A673 (cell line): ENCODE measurements at regions not wholly inside any gene's neighbourhood (a gene's known extent, or its start where the extent isn't known, plus 50 kb on each side); places are given as distances from the start of the nearest gene placed in this dataset.

Source experiments
- BruUV-seq: library from RNA; stranded (reverse); fragments of 400-500 nt; replicated peaks from 2 replicates; lab custom pipeline; 2021; lab: Mats Ljungman, UMichigan
- CTCF ChIA-PET: fragments of 300-600 bp; sonication (Branson Sonifier 250); formaldehyde crosslinking; loops from one replicate; lab custom pipeline; 2022; ENCODE audit warnings: antibody characterized with exemption; lab: Charles Lee
- POLR2A ChIA-PET: fragments of 300-600 bp; sonication (Branson Sonifier 250); formaldehyde crosslinking; loops from one replicate; lab custom pipeline; 2022; ENCODE audit warnings: antibody characterized with exemption; ENCODE audit not compliant: low non-redundant PET; lab: Charles Lee
- DNase-seq: peaks from one replicate; pipeline ENCODE4 v3.0.0-alpha.2; 2015; ENCODE audit warnings: low spot score
- H3K27ac ChIP-seq: fragments of 200-600 bp; sonication (generic); 2 replicates; pipeline ENCODE4 v1.5.1; 2016; ENCODE audit warnings: mixed run types, low read depth, mild to moderate bottlenecking, mixed read lengths, antibody characterized with exemption, low read length; ENCODE audit not compliant: poor library complexity, severe bottlenecking
- H3K27me3 ChIP-seq: fragments of 200-600 bp; sonication (generic); replicated peaks from 2 replicates; pipeline ENCODE4 v1.6.1; 2017; ENCODE audit warnings: mixed run types, low read depth, mild to moderate bottlenecking, mixed read lengths, antibody characterized with exemption, low read length; ENCODE audit not compliant: insufficient read depth, poor library complexity
- H3K36me3 ChIP-seq: fragments of 200-600 bp; sonication (generic); 2 replicates; pipeline ENCODE4 v1.6.1; 2016; ENCODE audit warnings: mixed run types, mild to moderate bottlenecking, mixed read lengths, antibody characterized with exemption, low read length; ENCODE audit not compliant: insufficient read depth, poor library complexity, severe bottlenecking
- H3K4me1 ChIP-seq: fragments of 200-600 bp; sonication (generic); 2 replicates; pipeline ENCODE4 v1.6.1; 2017; ENCODE audit warnings: mixed run types, mild to moderate bottlenecking, mixed read lengths, antibody characterized with exemption, low read length; ENCODE audit not compliant: insufficient read depth, poor library complexity, severe bottlenecking
- H3K4me3 ChIP-seq: fragments of 200-600 bp; sonication (generic); 2 replicates; pipeline ENCODE4 v1.5.1; 2016; ENCODE audit warnings: low read depth, mixed run types, mild to moderate bottlenecking, mixed read lengths, low read length; ENCODE audit not compliant: poor library complexity, severe bottlenecking
- H3K9me3 ChIP-seq: fragments of 200-600 bp; sonication (generic); 2 replicates; pipeline ENCODE4 v1.6.1; 2016; ENCODE audit warnings: mixed run types, low read depth, mild to moderate bottlenecking, mixed read lengths, antibody characterized with exemption, low read length; ENCODE audit not compliant: poor library complexity, severe bottlenecking
- CTCF ChIP-seq: fragments of 300-800, 200-600 bp; sonication (generic); conservative IDR thresholded peaks from 2 replicates; pipeline ENCODE4 v1.5.1; 2017; ENCODE audit warnings: low read depth, mild to moderate bottlenecking, antibody characterized with exemption, low read length, moderate library complexity, mixed read lengths
- EZH2 ChIP-seq: fragments of 200-600 bp; sonication (generic); IDR thresholded peaks from 2 replicates; pipeline ENCODE4 v1.6.1; 2017; ENCODE audit warnings: borderline replicate concordance, low read depth, mild to moderate bottlenecking, mixed read lengths, antibody characterized with exemption, low read length; ENCODE audit not compliant: poor library complexity, severe bottlenecking
- intact Hi-C: fragments of 100-400 bp; cut with micrococcal nuclease; formaldehyde crosslinking; loops from one replicate; pipeline ENCODE4 v1.10.0; 2022; ENCODE audit not compliant: unreplicated experiment

DNA sequence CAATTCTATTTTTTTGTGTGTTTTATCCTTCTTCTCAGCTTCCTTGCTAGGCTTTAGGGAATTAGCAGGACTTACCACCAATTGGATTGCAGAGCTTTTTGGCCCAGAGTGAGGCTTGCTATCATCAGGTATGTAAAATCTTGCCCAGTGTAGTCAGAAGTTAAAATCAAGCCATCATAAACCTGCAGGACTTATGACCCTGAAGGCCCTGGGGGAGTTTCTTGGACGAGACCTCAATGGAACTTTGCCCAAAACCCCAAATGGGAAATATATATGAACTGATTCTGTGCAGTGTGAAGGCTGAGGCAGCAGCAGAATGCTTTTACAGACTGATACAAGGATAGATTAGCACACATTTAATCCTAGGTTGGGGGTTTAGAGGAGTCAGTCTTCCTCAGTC, 287.0 kb downstream of the SH3GL2 start:
- ChIA-PET CTCF (no interaction called here), POLR2A (no interaction called here)
- Histone ChIP-seq H3K36me3 (no peaks in the 10 kb centered on the region), H3K27me3 (no peaks in the 10 kb centered on the region), H3K9me3 (no peaks in the 10 kb centered on the region), H3K4me1 (no peaks in the 10 kb centered on the region), H3K27ac (no peak overlapping the region), H3K4me3 (no peak overlapping the region)
- no peak for DNase-seq
- TF ChIP-seq EZH2 (no peak), CTCF (no peak)
- BruUV-seq, result no TSS peak
- intact Hi-C loops, result no loop called here

- ChIA-PET POLR2A (no interaction called here), CTCF (no interaction called here)
- H3K36me3 ChIP-seq, result no peaks in the 10 kb centered on the region
- H3K27ac ChIP-seq, result no peak overlapping the region
- intact Hi-C loops, result no loop called here
- TF ChIP-seq EZH2 (no peak), CTCF (no peak)
- H3K4me3 ChIP-seq, result no peak overlapping the region
- H3K9me3 ChIP-seq, result no peaks in the 10 kb centered on the region
- H3K4me1 ChIP-seq, result no peaks in the 10 kb centered on the region
- no peak for DNase-seq
- no TSS peak for BruUV-seq
- no peaks in the 10 kb centered on the region for H3K27me3 ChIP-seq
Measured at GRCh38 chr9:17870722-17871121, 291.9 kb downstream of the SH3GL2 start.

- Histone ChIP-seq H3K9me3 (no peaks in the 10 kb centered on the region), H3K27ac (no peak overlapping the region), H3K4me3 (no peak overlapping the region), H3K4me1 (no peaks in the 10 kb centered on the region), H3K36me3 (no peaks in the 10 kb centered on the region), H3K27me3 (no peaks in the 10 kb centered on the region)
- CTCF ChIA-PET, result no interaction called here
- intact Hi-C loops, result no loop called here
- DNase-seq, result no peak
- no TSS peak for BruUV-seq
- POLR2A ChIA-PET, result no interaction called here
- TF ChIP-seq EZH2, result no peak
- no peak for TF ChIP-seq CTCF
Measured at GRCh38 chr9:17871213-17871890, 292.5 kb downstream of the SH3GL2 start.
